OCI-LY1 (cell line): ENCODE measurements at regions not wholly inside any gene's neighbourhood (a gene's known extent, or its start where the extent isn't known, plus 50 kb on each side); places are given as distances from the start of the nearest gene placed in this dataset.

Experiments used
- H2AFZ ChIP-seq: fragments of 200-600 bp; sonication (generic), shearing (Covaris generic); 2 replicates; pipeline ENCODE4 v1.6.0; 2014; ENCODE audit warnings: antibody characterized with exemption, mild to moderate bottlenecking, low read length
- H3F3A ChIP-seq: fragments of 200-600 bp; sonication (generic), shearing (Covaris generic); 2 replicates; pipeline ENCODE4 v1.6.0; 2014; ENCODE audit warnings: mild to moderate bottlenecking, antibody characterized with exemption, low read length, moderate library complexity; ENCODE audit not compliant: insufficient read depth
- H3K27ac ChIP-seq: fragments of 200-600 bp; sonication (generic); 2 replicates; pipeline ENCODE4 v1.5.1; 2014; ENCODE audit warnings: low read length, mixed run types, mild to moderate bottlenecking, low read depth; ENCODE audit not compliant: poor library complexity, severe bottlenecking
- H3K27me3 ChIP-seq: fragments of 200-600 bp; sonication (generic); 2 replicates; pipeline ENCODE4 v1.6.0; 2014; ENCODE audit warnings: antibody characterized with exemption, mild to moderate bottlenecking, low read length, moderate library complexity; ENCODE audit not compliant: insufficient read depth
- H3K36me3 ChIP-seq: fragments of 200-600 bp; sonication (generic); 2 replicates; pipeline ENCODE4 v1.6.1; 2014; ENCODE audit warnings: mild to moderate bottlenecking, antibody characterized with exemption, low read length, moderate library complexity, mixed read lengths; ENCODE audit not compliant: insufficient read depth
- H3K4me1 ChIP-seq: fragments of 200-600 bp; sonication (generic); 2 replicates; pipeline ENCODE4 v1.5.1; 2014; ENCODE audit warnings: mild to moderate bottlenecking, low read length, moderate library complexity; ENCODE audit not compliant: insufficient read depth, severe bottlenecking
- H3K4me2 ChIP-seq: fragments of 200-600 bp; sonication (generic), shearing (Covaris generic); 2 replicates; pipeline ENCODE4 v1.6.1; 2014; ENCODE audit warnings: low read length
- H3K4me3 ChIP-seq: fragments of 200-600 bp; sonication (generic); 2 replicates; pipeline ENCODE4 v1.5.1; 2014; ENCODE audit warnings: low read length, low read depth, mild to moderate bottlenecking, mixed read lengths; ENCODE audit not compliant: poor library complexity, severe bottlenecking
- H3K79me2 ChIP-seq: fragments of 200-600 bp; shearing (Covaris generic); 2 replicates; pipeline ENCODE4 v1.6.1; 2016; ENCODE audit warnings: mixed run types, low read length, mixed read lengths; ENCODE audit not compliant: insufficient read depth
- H3K9ac ChIP-seq: fragments of 200-600 bp; sonication (generic), shearing (Covaris generic); 2 replicates; pipeline ENCODE4 v1.6.1; 2014; ENCODE audit warnings: mild to moderate bottlenecking, low read length, mixed read lengths
- H3K9me2 ChIP-seq: fragments of 200-600 bp; sonication (generic), shearing (Covaris generic); 2 replicates; pipeline ENCODE4 v1.6.1; 2014; ENCODE audit warnings: low read depth, mild to moderate bottlenecking, low read length, mixed read lengths
- H3K9me3 ChIP-seq: fragments of 200-600 bp; shearing (Covaris generic); 2 replicates; pipeline ENCODE4 v1.6.1; 2014; ENCODE audit warnings: low read length, mixed read lengths
- H4K20me1 ChIP-seq: fragments of 200-600 bp; sonication (generic), shearing (Covaris generic); 2 replicates; pipeline ENCODE4 v1.6.0; 2016; ENCODE audit warnings: mild to moderate bottlenecking, low read length; ENCODE audit not compliant: insufficient read depth
- EZH2 ChIP-seq: fragments of 200-600 bp; sonication (generic), shearing (Covaris generic); IDR thresholded peaks from 2 replicates; pipeline ENCODE4 v1.8.0; 2017; ENCODE audit warnings: borderline replicate concordance, mixed run types, mild to moderate bottlenecking, antibody characterized with exemption, low read length, moderate library complexity, mixed read lengths
- TF ChIP-seq, protein P1 (sequence below): fragments of 200-600 bp; sonication (generic), shearing (Covaris generic); IDR thresholded peaks from 2 replicates; pipeline ENCODE4 v1.5.1; 2017; ENCODE audit warnings: mild to moderate bottlenecking, antibody characterized with exemption, low read length, moderate library complexity, mixed read lengths

DNA sequence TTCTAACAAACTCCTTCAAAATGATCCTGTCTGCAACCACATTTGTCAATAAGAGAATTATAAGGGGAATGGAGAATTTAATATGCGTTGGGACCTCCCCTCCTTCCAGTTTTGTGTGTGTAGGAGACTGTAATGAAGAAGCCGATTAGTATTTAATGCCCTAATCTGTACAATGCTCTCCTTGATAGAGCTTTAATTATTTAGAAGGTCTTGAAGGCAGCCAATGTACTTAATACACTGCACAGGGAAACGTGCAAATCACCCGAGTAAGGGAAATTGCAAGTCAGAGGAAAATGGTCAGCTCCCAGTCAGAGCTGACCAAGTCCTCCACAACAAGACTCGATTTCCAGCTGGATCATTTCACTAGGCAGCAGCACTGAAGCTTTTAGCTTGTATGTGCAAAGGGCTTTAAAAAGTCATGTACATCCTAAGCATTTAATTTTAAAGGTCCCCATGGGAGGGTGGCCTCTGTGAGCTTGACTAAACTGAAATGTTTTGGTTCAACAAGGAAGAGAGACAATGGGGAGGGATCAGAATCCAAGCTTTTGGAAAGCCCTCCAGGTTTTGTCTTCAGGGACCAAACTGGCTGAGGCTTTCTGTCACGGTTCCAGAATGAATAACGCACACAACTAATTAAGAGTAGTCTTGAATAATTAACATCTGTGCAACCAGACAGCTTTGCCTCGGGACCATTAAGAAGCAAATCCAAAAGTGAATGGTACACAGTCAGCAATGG, 159.8 kb upstream of the MITF start:
- TF ChIP-seq, protein P1, sequence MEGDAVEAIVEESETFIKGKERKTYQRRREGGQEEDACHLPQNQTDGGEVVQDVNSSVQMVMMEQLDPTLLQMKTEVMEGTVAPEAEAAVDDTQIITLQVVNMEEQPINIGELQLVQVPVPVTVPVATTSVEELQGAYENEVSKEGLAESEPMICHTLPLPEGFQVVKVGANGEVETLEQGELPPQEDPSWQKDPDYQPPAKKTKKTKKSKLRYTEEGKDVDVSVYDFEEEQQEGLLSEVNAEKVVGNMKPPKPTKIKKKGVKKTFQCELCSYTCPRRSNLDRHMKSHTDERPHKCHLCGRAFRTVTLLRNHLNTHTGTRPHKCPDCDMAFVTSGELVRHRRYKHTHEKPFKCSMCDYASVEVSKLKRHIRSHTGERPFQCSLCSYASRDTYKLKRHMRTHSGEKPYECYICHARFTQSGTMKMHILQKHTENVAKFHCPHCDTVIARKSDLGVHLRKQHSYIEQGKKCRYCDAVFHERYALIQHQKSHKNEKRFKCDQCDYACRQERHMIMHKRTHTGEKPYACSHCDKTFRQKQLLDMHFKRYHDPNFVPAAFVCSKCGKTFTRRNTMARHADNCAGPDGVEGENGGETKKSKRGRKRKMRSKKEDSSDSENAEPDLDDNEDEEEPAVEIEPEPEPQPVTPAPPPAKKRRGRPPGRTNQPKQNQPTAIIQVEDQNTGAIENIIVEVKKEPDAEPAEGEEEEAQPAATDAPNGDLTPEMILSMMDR = no peak
- no peak for TF ChIP-seq EZH2
- H3K36me3 ChIP-seq = no peaks in the 10 kb centered on the region
- H3K79me2 ChIP-seq = no peaks in the 10 kb centered on the region
- H3F3A ChIP-seq = no peaks in the 10 kb centered on the region
- H3K4me2 ChIP-seq = no peak overlapping the region
- no peaks in the 10 kb centered on the region for H3K4me1 ChIP-seq
- no peaks in the 10 kb centered on the region for H4K20me1 ChIP-seq
- H3K9ac ChIP-seq = no peak overlapping the region
- no peak overlapping the region for H3K4me3 ChIP-seq
- H2AFZ ChIP-seq = no peak overlapping the region
- H3K27ac ChIP-seq = no peak overlapping the region
- no peaks in the 10 kb centered on the region for H3K9me2 ChIP-seq
- no peaks in the 10 kb centered on the region for H3K27me3 ChIP-seq
- H3K9me3 ChIP-seq = no peaks in the 10 kb centered on the region

DNA sequence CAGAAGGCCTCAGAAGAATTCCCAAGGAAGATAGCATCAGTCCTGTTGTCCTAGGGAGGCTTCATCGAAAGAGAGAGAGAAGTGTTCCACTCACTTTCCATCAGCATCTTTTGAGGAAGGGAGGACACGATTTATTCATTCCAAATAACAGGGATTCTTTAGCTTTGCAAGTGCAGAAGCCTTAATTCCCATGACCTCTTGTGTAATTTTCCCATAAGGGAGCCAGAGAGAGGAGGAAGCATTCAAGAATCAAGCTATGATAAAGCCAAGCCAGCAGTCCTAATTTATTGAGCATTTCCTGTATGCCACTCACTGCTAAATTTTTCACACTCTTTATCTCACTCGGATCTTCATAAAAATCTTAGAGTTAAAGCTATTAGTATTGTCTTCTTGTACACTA, 169.7 kb upstream of the MITF start:
- Histone ChIP-seq H3K9me3 (no peaks in the 10 kb centered on the region), H3K9ac (no peak overlapping the region), H3K4me1 (no peaks in the 10 kb centered on the region), H3K4me2 (no peak overlapping the region), H3K27ac (no peak overlapping the region), H3K36me3 (no peaks in the 10 kb centered on the region), H3K9me2 (no peaks in the 10 kb centered on the region), H3K79me2 (no peaks in the 10 kb centered on the region), H3F3A (no peaks in the 10 kb centered on the region), H3K4me3 (no peak overlapping the region), H2AFZ (no peak overlapping the region), H4K20me1 (no peaks in the 10 kb centered on the region), H3K27me3 (no peaks in the 10 kb centered on the region)
- TF ChIP-seq, protein P1 = no peak
- TF ChIP-seq EZH2 = no peak

DNA sequence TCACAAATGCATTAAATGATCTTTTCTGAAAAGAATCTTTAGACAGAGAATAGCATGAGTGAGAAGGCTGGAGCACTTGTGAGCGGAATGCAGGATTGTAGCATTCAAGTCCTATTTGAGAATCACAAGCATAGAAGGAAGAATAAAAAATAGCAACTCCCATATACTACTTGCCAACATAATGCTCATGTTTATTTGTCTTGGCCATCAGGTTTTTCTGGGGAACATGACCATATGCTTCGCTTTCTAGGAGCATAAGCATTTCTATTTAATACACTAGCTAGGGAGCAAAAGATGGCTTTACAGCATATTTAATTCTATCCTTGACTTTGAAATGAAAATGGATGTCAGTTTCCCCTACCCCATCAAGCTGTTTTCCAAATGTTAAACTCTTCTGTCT, 170.3 kb upstream of the MITF start:
- no peak overlapping the region for H3K27ac ChIP-seq
- no peak overlapping the region for H3K4me3 ChIP-seq
- no peak overlapping the region for H3K9ac ChIP-seq
- no peak for TF ChIP-seq EZH2
- TF ChIP-seq, protein P1 = no peak
- no peaks in the 10 kb centered on the region for H4K20me1 ChIP-seq
- no peaks in the 10 kb centered on the region for H3K27me3 ChIP-seq
- no peaks in the 10 kb centered on the region for H3K9me2 ChIP-seq
- no peak overlapping the region for H2AFZ ChIP-seq
- no peaks in the 10 kb centered on the region for H3K79me2 ChIP-seq
- H3K4me2 ChIP-seq = no peak overlapping the region
- H3K4me1 ChIP-seq = no peaks in the 10 kb centered on the region
- H3K36me3 ChIP-seq = no peaks in the 10 kb centered on the region
- H3F3A ChIP-seq = no peaks in the 10 kb centered on the region
- H3K9me3 ChIP-seq = no peaks in the 10 kb centered on the region
